PC-9 (cell line): ENCODE measurements at regions not wholly inside any gene's neighbourhood (a gene's known extent, or its start where the extent isn't known, plus 50 kb on each side); places are given as distances from the start of the nearest gene placed in this dataset.
"Not testable (repeated sequence)": the region's sequence is repeated elsewhere in the genome, so short reads cannot be mapped to it uniquely, and the experiment has no call there.

ENCODE experiments used
- BruUV-seq: library from RNA; stranded (reverse); fragments of 400-500 nt; replicated peaks from 2 replicates; lab custom pipeline; 2021; lab: Mats Ljungman, UMichigan
- CTCF ChIA-PET: fragments of 300-600 bp; sonication (Branson Sonifier 250); formaldehyde crosslinking; loops from one replicate; lab custom pipeline; 2022; ENCODE audit warnings: antibody characterized with exemption; lab: Charles Lee
- POLR2A ChIA-PET: fragments of 300-600 bp; sonication (Branson Sonifier 250); formaldehyde crosslinking; loops from one replicate; lab custom pipeline; 2022; ENCODE audit warnings: antibody characterized with exemption; ENCODE audit not compliant: unreplicated experiment; lab: Charles Lee
- DNase-seq, 2 experiments: peaks; one replicate each; pipeline versions ENCODE4 v3.0.0 to v3.0.0-alpha.2; 2015 to 2022; ENCODE audit warnings: mixed read lengths in 1 of 2
- H2AFZ ChIP-seq: fragments of 200-600 bp; sonication (generic); 2 replicates; pipeline ENCODE4 v1.8.1; 2017; ENCODE audit warnings: antibody characterized with exemption
- H3F3A ChIP-seq: fragments of 200-600 bp; sonication (generic); 2 replicates; pipeline ENCODE4 v1.8.1; 2017; ENCODE audit warnings: antibody characterized with exemption, mild to moderate bottlenecking, low read depth; ENCODE audit not compliant: insufficient read depth
- H3K27ac ChIP-seq: fragments of 200-600 bp; sonication (generic); 2 replicates; pipeline ENCODE4 v1.6.1; 2016; ENCODE audit warnings: mixed run types
- H3K27me3 ChIP-seq: fragments of 200-600 bp; sonication (generic); 2 replicates; pipeline ENCODE4 v1.6.1; 2016; ENCODE audit warnings: low read depth, mixed run types; ENCODE audit not compliant: insufficient read depth
- H3K36me3 ChIP-seq: fragments of 200-600 bp; sonication (generic); 2 replicates; pipeline ENCODE4 v1.6.1; 2016; ENCODE audit warnings: low read depth, mixed run types
- H3K4me1 ChIP-seq: fragments of 200-600 bp; sonication (generic); replicated peaks from 2 replicates; pipeline ENCODE4 v1.6.1; 2016; ENCODE audit warnings: mixed run types; ENCODE audit not compliant: insufficient read depth
- H3K4me2 ChIP-seq: fragments of 200-600 bp; sonication (generic); 2 replicates; pipeline ENCODE4 v1.6.1; 2017; ENCODE audit warnings: mixed run types
- H3K4me3 ChIP-seq: fragments of 200-600 bp; sonication (generic); 2 replicates; pipeline ENCODE4 v1.6.1; 2016; ENCODE audit warnings: mixed run types
- H3K79me2 ChIP-seq: fragments of 200-600 bp; sonication (generic); 2 replicates; pipeline ENCODE4 v1.6.1; 2017; ENCODE audit warnings: low read depth, mixed run types
- H3K9me2 ChIP-seq: fragments of 200-600 bp; sonication (generic); 2 replicates; pipeline ENCODE4 v1.8.1; 2017; ENCODE audit warnings: mild to moderate bottlenecking; ENCODE audit not compliant: insufficient read depth
- H3K9me3 ChIP-seq: fragments of 200-600 bp; sonication (generic); 2 replicates; pipeline ENCODE4 v1.8.1; 2016; ENCODE audit warnings: low read depth; ENCODE audit not compliant: insufficient read depth
- H4K20me1 ChIP-seq: fragments of 200-600 bp; sonication (generic); 2 replicates; pipeline ENCODE4 v1.8.1; 2017; ENCODE audit not compliant: insufficient read depth
- EZH2 ChIP-seq: fragments of 200-600 bp; sonication (generic); IDR thresholded peaks from 2 replicates; pipeline ENCODE4 v1.8.0; 2017; ENCODE audit warnings: antibody characterized with exemption, low read depth
- intact Hi-C: fragments of 100-400 bp; cut with micrococcal nuclease; formaldehyde crosslinking; loops from one replicate; pipeline ENCODE4 v1.10.0; 2022; ENCODE audit not compliant: unreplicated experiment
- TF ChIP-seq, protein P1 (sequence below): fragments of 200-600 bp; sonication (generic); conservative IDR thresholded peaks from 2 replicates; pipeline ENCODE4 v1.6.1; 2017; ENCODE audit warnings: mixed run types, antibody characterized with exemption, mild to moderate bottlenecking, moderate library complexity

DNA sequence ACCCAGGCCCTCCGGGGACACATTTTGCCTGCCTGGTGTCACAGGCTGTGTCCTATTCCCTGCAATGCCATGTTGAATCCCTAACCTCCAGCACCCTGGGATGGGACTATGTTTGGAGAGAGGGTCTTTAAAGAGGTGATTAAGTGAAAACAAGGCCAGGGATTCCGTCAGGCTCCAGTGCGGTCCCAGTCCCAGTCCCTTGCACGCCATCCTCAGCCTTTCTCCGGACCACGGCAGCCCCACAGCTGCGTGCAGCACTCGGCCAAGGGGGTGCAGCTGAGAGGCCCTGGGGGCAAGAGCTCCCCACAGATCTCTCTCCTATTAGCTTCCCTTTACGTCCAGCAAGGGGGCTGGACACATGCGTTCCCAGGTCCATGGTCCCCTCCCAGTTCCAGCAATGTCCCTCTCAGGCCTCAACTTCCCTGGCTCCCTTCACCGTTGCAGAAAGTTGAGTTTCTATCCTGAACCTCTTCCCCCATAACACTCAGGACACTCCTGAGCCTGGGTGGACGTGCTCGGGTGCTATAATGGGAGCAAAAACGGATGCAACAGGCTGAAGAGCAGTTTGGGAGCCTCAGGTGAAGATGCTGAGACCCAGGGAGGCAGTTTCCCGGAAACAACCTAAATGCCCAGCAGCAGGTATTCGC, 1422.7 kb downstream of the BRD1 start:
- BruUV-seq = no TSS peak
- H3K4me2 ChIP-seq = no peak overlapping the region
- H3K9me2 ChIP-seq = no peaks in the 10 kb centered on the region
- no peak overlapping the region for H2AFZ ChIP-seq
- TF ChIP-seq, protein P1, sequence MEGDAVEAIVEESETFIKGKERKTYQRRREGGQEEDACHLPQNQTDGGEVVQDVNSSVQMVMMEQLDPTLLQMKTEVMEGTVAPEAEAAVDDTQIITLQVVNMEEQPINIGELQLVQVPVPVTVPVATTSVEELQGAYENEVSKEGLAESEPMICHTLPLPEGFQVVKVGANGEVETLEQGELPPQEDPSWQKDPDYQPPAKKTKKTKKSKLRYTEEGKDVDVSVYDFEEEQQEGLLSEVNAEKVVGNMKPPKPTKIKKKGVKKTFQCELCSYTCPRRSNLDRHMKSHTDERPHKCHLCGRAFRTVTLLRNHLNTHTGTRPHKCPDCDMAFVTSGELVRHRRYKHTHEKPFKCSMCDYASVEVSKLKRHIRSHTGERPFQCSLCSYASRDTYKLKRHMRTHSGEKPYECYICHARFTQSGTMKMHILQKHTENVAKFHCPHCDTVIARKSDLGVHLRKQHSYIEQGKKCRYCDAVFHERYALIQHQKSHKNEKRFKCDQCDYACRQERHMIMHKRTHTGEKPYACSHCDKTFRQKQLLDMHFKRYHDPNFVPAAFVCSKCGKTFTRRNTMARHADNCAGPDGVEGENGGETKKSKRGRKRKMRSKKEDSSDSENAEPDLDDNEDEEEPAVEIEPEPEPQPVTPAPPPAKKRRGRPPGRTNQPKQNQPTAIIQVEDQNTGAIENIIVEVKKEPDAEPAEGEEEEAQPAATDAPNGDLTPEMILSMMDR = no peak
- no peak for TF ChIP-seq EZH2
- H3K36me3 ChIP-seq = no peaks in the 10 kb centered on the region
- peaks cover 94% of the 10 kb centered on the region for H3K27me3 ChIP-seq
- ChIA-PET POLR2A (no interaction called here), CTCF (no interaction called here)
- H3K4me3 ChIP-seq = no peak overlapping the region
- DNase-seq = no peak
- H4K20me1 ChIP-seq = no peaks in the 10 kb centered on the region
- no peaks in the 10 kb centered on the region for H3F3A ChIP-seq
- intact Hi-C loops = no loop called here
- no peak overlapping the region for H3K27ac ChIP-seq
- no peaks in the 10 kb centered on the region for H3K79me2 ChIP-seq
- no peaks in the 10 kb centered on the region for H3K4me1 ChIP-seq
- H3K9me3 ChIP-seq = no peaks in the 10 kb centered on the region

DNA sequence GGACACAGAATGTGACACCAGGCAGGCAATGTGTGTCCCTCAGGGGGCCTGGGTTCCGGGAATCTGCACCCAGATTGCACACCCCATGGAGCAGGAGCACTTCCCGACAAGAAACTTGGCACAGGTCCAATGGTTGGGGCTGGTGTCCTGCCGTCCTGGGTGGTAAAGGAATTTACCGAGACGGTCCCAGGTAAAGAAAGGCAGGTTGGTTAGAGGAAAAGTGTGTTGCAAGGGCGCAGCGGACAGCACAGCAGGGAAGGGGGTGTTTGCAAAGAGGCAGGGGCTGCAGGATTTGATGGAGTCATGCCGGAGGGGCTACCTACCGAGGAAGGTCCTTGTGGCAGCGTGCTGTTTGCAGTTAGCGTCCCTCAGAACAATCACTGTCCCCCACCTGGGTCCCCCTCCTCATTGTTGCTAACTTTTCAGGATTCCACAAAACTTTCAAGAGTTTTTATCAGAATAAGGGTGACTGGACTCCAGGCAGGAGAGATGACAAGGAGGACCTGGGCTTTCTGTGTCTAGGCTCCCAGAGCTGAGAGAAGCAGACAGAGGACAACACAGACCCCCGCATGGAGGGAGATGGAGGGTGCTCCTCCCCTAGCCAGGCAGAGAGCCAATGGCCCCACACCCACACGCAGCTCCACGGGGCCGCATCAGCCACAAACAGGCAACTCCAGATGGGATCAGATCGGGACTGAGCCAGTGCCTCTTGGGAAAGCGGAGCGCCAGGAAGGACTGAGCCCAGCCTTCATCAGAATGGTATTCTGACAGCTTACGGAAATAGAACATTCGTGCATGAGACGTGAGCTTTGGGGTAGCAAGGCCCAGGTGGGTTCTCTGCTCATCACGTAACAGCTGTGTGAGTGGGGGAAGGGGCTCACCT, 1423.9 kb downstream of the BRD1 start:
- no TSS peak for BruUV-seq
- no peaks in the 10 kb centered on the region for H3F3A ChIP-seq
- no peak for DNase-seq
- no peak for TF ChIP-seq EZH2
- TF ChIP-seq, protein P1 = no peak
- H3K27ac ChIP-seq = no peak overlapping the region
- no peak overlapping the region for H3K4me3 ChIP-seq
- intact Hi-C loops = no loop called here
- H3K79me2 ChIP-seq = no peaks in the 10 kb centered on the region
- CTCF ChIA-PET = no interaction called here
- no peak overlapping the region for H3K4me2 ChIP-seq
- H3K4me1 ChIP-seq = no peaks in the 10 kb centered on the region
- no peak overlapping the region for H2AFZ ChIP-seq
- no peaks in the 10 kb centered on the region for H3K9me3 ChIP-seq
- POLR2A ChIA-PET = no interaction called here
- no peaks in the 10 kb centered on the region for H4K20me1 ChIP-seq
- peaks cover 96% of the 10 kb centered on the region for H3K27me3 ChIP-seq
- H3K36me3 ChIP-seq = no peaks in the 10 kb centered on the region
- no peaks in the 10 kb centered on the region for H3K9me2 ChIP-seq

DNA sequence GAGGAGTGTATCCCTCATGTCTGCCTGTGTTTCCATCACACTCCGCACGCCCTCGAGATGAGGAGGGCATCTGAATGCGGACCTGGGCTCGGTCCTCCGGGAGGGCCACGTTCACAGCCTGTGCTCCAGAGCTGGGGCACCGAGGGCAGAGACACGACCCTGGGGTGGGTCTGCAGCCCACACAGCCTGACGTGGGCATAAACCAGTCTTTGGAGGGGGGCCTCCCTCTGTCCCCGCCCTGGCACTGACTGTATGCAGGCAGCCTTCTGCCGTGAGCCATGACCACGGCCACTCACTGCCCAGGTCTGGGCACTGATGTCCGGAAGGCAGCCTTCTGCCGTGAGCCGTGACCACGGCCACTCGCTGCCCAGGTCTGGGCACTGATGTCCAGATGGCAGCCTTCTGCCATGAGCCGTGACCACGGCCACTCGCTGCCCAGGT, 1425.1 kb downstream of the BRD1 start:
- intact Hi-C loops = no loop called here

DNA sequence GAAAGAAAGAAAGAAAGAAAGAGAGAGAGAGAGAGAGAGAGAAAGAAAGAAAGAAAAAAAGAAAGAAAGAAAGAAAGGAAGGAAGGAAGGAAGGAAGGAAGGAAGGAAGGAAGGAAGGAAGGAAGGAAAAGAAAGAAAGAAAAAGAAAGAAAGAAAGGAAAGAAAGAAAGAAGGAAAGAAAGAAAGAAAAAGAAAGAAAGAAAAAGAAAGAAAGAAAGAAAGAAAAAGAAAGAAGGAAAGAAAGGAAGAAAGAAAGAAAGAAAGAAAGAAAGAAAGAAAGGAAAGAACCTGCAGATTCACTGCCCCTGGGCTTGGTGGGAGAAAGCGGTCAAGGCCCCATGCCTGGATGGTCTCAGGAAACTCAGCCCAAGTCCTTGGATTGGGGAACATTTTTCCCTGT, 1426.2 kb downstream of the BRD1 start:
- H3K4me3 ChIP-seq, H3K4me1 ChIP-seq, H3K36me3 ChIP-seq, H3K27ac ChIP-seq, H3K79me2 ChIP-seq, BruUV-seq, H3K9me3 ChIP-seq, H3F3A ChIP-seq, H2AFZ ChIP-seq, H3K4me2 ChIP-seq, H3K9me2 ChIP-seq, DNase-seq, CTCF ChIA-PET, H4K20me1 ChIP-seq, POLR2A ChIA-PET, intact Hi-C loops: not testable (repeated sequence)
- H3K27me3 ChIP-seq = peaks cover 96% of the 10 kb centered on the region

More for the DNA sequence above, 1425.1 kb downstream of the BRD1 start:
- ChIA-PET CTCF (no interaction called here), POLR2A (no interaction called here)
- no peak overlapping the region for H3K4me3 ChIP-seq
- no peaks in the 10 kb centered on the region for H3K36me3 ChIP-seq
- H3K27me3 ChIP-seq = peaks cover 96% of the 10 kb centered on the region
- no peaks in the 10 kb centered on the region for H3K4me1 ChIP-seq
- H3K79me2 ChIP-seq = no peaks in the 10 kb centered on the region
- no peak overlapping the region for H2AFZ ChIP-seq
- no TSS peak for BruUV-seq
- no peak for DNase-seq
- no peaks in the 10 kb centered on the region for H4K20me1 ChIP-seq
- TF ChIP-seq, protein P1 = no peak
- no peak for TF ChIP-seq EZH2
- H3K27ac ChIP-seq = no peak overlapping the region
- no peaks in the 10 kb centered on the region for H3K9me2 ChIP-seq
- no peak overlapping the region for H3K4me2 ChIP-seq
- no peaks in the 10 kb centered on the region for H3F3A ChIP-seq
- H3K9me3 ChIP-seq = no peaks in the 10 kb centered on the region
